Peyer's patch (tissue), 4 donors: ENCODE measurements at regions not wholly inside any gene's neighbourhood (a gene's known extent, or its start where the extent isn't known, plus 50 kb on each side); places are given as distances from the start of the nearest gene placed in this dataset.

Experiments used
- POLR2A ChIP-seq, 2 donors: fragments of 450-650 bp; IDR thresholded peaks; one replicate each; pipeline ENCODE4 v1.5.1; 2017; ENCODE audit warnings: antibody characterized with exemption in 2 of 2, mild to moderate bottlenecking in 2 of 2, moderate library complexity in 2 of 2
- TF ChIP-seq, protein P1 (sequence below), 6 experiments: fragments of 450-650 bp in 4 of 6; fragments of 200-600 bp in 2 of 6; sonication (generic) in 1 of 6; IDR thresholded peaks; one replicate each; pipeline ENCODE4 v1.5.1; 2017 to 2019; ENCODE audit warnings: antibody characterized with exemption in 6 of 6, mild to moderate bottlenecking in 3 of 6, moderate library complexity in 1 of 6

DNA sequence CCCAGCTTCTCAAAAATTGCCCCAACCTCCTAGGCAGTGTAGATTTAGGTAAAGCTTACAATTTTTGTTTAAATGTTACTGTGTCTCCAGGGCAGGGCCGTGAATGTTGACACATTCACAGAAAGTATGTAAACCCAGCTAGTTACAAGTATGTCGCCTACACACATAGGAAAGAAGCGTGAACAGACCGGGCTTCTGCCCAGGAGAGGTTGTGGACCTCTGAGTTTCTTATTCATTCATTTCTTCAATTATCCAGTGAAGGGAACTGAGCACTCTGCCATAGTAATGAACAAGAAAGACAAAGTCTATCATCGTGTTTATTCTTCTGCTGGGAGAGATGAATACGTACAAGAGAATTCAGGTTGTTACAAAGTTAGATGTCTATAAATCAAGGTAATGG is 93.2 kb downstream of the TRIML1 start:
- TF ChIP-seq, protein P1, sequence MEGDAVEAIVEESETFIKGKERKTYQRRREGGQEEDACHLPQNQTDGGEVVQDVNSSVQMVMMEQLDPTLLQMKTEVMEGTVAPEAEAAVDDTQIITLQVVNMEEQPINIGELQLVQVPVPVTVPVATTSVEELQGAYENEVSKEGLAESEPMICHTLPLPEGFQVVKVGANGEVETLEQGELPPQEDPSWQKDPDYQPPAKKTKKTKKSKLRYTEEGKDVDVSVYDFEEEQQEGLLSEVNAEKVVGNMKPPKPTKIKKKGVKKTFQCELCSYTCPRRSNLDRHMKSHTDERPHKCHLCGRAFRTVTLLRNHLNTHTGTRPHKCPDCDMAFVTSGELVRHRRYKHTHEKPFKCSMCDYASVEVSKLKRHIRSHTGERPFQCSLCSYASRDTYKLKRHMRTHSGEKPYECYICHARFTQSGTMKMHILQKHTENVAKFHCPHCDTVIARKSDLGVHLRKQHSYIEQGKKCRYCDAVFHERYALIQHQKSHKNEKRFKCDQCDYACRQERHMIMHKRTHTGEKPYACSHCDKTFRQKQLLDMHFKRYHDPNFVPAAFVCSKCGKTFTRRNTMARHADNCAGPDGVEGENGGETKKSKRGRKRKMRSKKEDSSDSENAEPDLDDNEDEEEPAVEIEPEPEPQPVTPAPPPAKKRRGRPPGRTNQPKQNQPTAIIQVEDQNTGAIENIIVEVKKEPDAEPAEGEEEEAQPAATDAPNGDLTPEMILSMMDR (IDR thresholded peaks at IDR 0.05) = no peak
- TF ChIP-seq POLR2A (IDR thresholded peaks at IDR 0.05) = no peak
